MV-4-11 (cell line): ENCODE measurements at regions not wholly inside any gene's neighbourhood (a gene's known extent, or its start where the extent isn't known, plus 50 kb on each side); places are given as distances from the start of the nearest gene placed in this dataset.
"Not testable (repeated sequence)": the region's sequence is repeated elsewhere in the genome, so short reads cannot be mapped to it uniquely, and the experiment has no call there.

Source experiments
- DNase-seq: peaks from one replicate; lab custom pipeline; 2025; lab: John Stamatoyannopoulos, UW

DNA sequence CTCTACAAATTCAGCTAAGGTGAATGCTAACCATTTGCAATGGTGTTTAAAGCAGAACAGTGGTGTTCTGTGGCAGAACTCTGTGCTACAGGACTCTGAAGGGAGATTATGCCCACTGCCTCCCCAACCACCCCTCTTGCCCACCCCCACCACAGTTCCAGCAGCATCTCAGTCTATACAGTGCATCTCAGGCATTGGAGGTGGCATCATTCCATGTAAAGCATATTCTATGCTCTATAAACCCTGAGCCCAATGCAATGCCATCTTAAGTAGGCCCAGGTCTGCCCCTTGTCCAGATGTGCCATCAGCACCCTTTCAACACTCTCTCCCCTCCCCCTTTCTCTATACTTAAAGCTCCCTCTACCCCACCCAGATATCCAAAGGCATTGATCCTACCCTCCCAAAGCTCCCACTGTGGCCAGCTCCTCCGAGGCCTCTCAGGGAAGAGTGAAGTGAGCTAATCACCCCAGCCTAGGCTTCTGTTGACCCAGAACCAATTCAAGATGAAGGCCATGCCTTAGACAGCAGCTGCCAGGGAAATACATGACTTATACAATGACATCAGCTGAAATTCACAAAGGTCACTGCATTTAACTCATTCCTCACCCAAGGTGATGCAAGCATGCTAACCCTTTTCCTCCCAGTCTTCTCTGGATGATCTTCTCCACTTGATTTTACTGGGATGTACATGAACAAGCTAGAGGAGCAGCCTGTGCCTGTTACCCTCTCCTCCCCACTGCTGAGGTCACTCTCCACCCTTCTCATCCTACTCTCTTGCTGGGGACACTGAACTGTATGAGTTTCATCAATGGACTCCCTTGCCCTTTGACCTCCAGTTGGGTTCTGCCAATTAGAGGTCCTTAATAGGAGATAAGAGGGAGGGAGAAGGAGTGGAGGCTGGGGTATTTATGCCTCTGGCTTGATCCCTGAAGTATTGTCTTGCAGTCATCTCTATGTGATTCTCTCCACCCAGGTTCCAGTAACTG lies 353.9 kb downstream of the GOLGA6L6 start:
- not testable (repeated sequence) for DNase-seq

DNA sequence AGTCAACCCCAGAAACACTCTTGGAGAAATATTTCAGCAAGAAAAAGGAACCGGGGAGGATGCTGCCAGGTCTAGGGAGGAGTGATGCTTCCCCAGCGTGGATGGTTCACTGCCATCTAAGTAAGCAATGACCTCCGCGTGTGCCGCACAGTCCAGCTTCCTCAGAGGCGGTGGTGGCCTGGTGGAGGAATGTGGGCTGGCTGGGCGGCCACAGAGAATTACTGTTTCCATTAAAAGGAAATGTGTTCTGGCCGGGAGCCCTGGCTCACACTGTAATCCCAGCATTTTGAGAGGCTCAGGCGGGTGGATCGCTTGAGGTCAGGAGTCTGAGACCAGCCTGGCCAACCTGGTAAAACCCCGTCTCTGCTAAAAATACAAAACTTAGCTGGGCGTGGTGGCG lies 356.7 kb downstream of the GOLGA6L6 start:
- DNase-seq, result not testable (repeated sequence)

DNA sequence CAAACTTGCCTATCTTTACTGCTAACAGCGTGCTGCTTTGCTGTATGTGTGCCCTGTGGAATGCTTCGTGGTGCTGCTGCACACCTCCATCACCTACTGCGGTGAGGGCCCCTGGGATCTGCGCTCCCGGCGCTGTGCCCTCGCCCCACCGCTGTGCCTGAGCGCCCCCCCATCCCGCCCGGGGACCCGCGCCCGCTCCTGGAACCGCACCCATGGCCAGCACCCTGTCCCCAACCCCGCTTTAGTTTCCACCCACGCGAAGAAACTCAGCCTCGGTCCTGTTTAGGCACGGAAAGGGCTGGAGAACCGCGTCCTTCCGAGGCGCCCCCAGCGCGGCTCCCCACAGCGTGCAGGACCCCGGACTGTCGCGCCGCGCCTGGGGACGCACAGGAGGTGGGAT lies 373.4 kb downstream of the GOLGA6L6 start:
- not testable (repeated sequence) for DNase-seq

DNA sequence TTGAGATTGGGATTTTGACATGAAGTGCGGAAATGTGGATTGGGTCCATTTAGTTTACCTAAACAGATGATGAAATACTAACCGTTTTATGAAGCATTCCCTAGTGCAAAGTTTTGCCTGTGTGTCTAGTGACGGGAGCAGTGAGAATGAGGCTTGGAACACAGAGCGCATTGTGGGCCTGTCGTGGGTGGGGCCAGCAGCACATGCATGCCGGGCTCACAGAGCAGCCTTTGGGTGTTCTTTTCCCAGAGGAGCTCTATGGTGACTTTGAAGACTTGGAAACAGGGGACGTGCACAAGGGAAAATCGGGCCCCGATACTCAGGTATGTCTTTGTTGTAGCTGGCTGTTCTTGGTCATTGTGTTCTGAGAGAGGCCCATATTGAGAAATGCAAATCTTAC lies 388.1 kb downstream of the GOLGA6L6 start:
- not testable (repeated sequence) for DNase-seq

DNA sequence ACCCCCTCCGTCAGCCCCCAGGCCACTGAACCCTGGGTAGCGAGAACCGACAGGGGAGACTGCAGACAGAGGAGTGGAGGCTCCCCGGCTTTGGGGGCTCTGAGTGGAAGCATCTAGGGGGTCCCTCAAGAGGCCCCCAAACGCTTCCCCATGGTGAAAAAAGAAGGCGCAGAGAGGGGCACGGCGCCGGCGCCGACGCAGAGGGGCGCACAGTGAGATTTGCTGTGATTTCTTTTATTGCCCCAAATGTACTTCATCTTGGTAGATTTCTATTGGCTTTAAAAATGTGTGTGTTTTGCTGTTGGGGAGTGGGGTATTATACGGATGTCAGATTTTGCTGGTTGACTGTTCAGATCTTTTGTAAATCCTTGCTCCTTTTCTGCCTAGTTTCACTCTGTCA lies 392.9 kb downstream of the GOLGA6L6 start:
- DNase-seq, result not testable (repeated sequence)

DNA sequence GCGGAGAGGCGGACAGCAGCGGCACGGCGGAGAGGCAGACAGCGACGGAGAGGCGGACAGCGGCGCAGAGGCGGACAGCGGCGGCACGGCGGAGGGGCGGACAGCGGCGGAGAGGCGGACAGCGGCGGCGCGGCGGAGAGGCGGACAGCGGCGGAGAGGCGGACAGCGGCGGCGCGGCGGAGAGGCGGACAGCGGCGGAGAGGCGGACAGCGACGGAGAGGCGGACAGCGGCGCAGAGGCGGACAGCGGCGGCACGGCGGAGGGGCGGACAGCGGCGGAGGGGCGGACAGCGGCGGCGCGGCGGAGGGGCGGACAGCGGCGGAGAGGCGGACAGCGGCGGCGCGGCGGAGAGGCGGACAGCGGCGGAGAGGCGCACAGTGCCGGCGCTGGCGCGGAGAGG lies 393.6 kb downstream of the GOLGA6L6 start:
- not testable (repeated sequence) for DNase-seq

DNA sequence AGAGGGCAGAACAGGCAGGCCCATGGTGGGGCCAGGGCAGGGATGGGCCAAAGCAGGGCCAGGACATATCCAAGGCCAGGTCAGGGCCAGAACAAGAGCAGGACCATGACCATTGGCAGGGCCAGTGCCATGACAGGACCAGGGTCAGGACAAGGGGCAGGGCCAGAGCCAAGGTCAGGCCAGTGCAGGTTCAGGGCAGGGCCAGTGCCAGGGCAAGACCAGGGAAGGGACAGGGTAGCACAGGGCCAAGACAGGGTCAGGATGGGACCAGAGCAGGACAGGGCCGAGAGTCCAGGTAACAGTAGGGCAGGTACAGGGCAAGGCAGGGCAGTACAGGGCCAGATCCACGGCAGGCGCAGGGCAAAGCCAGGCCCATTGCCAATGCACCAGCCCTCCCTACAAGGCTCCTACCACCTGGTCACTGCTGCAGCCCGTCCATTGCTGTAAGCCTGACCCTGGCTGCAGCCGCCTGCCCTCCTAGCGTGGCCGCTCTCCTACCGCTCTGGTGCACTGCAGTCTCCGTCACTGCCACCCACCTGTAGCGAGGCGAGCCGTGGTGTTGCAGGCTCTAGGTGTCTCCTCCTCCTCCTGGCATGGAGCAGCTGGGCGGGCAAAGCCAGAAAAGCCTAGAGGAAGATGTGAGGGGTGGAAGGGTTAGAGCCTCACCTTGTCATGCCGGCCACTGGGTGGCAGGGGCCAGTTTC lies 397.1 kb downstream of the GOLGA6L6 start:
- not testable (repeated sequence) for DNase-seq

DNA sequence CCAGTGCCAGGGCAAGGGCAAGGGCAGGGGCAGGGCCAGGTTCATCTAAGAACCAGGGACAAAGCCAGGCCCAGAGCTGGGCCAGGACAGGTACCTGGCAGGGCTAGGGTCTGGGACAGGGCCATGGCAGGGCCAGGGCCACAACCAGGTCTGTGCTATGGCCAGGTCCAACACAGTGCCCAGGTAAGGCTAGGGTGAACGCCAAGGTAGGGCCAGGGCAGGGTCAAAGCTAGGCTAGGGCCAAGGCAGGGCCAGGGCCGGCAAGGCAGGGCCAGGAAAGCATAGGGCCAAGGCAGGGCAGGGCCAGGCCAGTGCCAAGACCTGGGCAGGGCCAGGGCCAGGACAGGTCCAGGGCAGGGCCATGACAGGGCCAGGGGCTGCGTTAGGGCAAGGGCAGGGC lies 398.7 kb downstream of the GOLGA6L6 start:
- DNase-seq, result not testable (repeated sequence)

DNA sequence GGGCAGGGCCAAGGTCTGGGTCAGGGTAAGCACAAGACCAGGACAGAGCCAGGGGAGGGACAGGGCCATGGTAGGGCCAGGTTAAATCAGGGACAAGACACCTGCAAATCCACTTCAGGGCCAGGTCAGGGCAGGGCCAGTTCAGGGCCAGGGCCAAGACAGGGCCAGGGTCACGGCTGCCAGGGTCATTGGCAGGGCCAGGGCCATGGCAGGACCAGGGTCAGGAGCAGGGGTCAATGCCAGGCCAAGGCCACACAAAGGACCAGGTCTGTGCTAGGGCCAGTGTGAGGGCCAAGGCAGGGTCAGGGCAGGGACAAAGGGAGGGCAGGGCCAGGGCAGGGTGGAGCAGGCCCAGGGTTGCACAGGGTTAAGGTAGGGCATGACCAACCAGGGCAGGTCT lies 399.2 kb downstream of the GOLGA6L6 start:
- DNase-seq, result not testable (repeated sequence)

DNA sequence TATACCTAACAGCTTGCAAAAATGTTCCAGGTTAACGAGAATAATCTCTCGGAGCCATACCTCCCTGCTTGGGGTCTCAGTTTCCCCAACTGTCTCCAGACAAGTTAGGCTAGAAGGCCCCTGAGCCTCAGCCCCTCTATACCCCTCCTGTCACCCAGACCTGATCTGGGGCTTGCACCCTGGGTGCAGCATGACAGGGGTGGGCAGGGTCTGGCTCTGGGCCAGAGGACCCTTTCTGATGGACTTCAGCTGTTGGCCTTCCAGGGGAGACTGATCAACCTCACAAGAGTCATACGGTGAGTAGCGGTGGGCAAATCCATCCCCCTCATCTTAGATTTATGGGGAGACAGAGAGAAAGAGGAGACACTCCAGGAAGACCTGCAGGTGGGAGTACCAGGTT lies 416.9 kb downstream of the GOLGA6L6 start:
- not testable (repeated sequence) for DNase-seq

DNA sequence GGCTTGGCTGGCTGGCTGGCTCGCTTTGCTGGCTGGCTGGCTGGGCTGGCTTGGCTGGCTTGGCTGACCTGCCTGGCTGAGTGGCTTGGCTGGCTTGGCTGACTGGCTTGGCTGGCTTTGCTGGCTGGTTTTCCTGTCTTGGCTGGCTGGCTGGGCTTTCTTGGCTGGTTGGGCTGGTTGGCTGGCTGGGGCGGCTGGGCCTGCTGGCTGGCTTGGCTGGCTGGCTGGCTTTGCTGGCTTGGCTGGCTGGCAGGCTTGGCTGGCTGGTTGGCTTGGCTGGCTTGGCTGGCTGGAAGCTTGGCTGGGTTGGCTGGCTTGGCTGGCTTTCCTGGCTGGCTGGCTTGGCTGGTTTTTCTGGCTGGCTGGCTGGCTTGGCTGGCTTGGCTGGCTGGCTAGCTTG lies 435.6 kb downstream of the GOLGA6L6 start:
- DNase-seq, result no peak

DNA sequence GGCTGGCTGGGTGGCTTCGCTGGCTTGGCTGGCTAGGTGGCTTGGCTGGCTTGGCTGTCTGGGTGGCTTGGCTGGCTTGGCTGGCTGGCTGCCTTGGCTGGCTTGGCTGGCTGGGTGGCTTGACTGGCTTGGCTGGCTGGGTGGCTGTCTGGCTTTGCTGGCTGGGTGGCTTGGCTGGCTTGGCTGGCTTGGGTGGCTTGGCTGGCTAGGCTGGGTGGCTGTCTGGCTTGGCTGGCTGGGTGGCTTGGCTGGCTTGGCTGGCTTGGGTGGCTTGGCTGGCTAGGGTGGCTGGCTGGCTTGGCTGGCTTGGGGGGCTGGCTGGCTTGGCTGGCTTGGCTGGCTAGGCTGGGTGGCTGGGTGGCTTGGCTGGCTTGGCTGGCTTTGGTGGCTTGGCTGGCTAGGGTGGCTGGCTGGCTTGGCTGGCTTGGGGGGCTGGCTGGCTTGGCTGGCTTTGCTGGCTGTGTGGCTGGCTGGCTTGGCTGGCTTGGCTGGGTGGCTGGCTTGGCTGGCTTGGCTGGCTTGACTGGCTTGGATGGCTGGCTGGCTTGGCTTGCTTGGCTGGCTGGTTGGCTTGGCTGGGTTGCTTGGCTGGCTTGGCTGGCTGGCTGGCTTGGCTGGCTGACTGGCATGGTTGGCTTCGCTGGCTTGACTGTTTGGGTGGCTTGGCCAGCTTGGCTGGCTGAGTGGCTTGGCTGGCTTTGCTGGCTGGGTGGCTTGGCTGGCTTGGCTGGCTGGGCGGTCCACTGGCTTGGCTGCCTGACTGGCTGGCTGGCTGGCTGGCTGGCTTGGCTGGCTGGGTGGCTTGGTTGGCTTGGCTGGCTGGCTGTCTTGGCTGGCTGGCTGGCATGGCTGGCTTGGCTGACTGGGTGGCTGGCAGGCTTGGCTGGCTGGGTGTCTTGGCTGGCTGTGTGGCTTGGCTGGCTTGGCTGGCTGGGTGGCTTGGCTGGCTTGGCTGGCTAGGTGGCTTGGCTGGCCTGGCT lies 436.3 kb downstream of the GOLGA6L6 start:
- DNase-seq, result not testable (repeated sequence)

DNA sequence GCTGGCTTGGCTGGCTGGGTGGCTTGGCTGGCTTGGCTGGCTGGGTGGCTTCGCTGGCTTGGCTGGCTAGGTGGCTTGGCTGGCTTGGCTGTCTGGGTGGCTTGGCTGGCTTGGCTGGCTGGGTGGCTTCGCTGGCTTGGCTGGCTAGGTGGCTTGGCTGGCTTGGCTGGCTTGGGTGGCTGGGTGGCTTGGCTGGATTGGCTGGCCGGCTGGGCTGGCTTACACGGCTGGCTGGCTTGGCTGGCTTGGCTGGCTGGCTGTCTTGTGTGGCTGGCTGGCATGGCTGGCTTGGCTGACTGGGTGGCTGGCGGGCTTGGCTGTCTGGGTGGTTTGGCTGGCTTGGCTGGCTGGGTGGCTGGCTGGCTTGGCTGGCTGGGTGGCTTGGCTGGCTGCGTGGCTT lies 437.0 kb downstream of the GOLGA6L6 start:
- DNase-seq, result not testable (repeated sequence)

DNA sequence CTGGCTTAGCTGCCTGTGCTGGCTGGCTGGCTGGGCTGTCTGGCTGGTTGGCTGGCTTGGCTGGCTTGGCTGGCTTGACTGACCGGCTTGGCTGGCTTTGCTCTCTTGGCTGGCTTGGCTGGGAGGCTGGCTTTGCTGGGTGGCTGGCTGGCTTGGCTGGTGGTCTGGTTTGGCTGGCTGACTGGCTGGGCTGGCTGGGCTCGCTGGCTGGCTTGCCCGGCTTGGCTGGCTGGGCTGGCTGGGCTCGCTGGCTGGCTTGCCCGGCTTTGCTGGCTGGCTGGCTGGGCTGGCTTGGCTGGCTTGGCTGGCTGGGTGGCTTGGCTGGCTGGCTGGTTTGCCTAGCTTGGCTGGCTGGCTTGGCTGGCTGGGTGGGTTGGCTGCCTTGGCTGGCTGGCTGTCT lies 438.7 kb downstream of the GOLGA6L6 start:
- DNase-seq, result not testable (repeated sequence)

DNA sequence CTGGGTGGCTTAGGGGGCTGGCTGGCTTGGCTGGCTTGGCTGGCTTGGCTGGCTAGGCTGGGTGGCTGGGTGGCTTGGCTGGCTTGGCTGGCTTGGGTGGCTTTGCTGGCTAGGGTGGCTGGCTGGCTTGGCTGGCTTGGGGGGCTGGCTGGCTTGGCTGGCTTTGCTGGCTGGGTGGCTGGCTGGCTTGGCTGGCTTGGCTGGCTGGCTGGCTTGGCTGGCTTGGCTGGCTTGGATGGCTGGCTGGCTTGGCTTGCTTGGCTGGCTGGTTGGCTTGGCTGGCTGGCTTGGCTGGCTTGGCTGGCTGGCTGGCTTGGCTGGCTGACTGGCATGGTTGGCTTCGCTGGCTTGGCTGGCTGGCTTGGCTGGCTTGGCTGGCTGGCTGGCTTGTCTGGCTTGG lies 439.4 kb downstream of the GOLGA6L6 start:
- not testable (repeated sequence) for DNase-seq

DNA sequence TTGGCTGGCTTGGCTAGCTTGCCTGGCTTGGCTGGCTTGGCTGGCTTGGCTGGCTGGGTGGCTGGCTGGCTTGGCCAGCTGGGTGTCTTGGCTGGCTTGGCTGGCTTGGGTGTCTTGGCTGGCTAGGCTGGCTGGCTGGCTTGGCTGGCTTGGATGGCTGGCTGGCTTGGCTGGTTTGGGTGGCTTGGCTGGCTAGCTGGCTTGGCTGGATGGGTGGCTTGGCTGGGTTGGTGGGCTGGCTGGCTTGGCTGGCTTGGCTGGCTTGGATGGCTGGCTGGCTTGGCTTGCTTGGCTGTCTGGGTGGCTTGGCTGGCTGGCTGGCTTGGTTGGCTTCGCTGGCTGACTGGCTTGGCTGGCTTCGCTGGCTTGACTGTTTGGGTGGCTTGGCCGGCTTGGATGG lies 440.3 kb downstream of the GOLGA6L6 start:
- not testable (repeated sequence) for DNase-seq

DNA sequence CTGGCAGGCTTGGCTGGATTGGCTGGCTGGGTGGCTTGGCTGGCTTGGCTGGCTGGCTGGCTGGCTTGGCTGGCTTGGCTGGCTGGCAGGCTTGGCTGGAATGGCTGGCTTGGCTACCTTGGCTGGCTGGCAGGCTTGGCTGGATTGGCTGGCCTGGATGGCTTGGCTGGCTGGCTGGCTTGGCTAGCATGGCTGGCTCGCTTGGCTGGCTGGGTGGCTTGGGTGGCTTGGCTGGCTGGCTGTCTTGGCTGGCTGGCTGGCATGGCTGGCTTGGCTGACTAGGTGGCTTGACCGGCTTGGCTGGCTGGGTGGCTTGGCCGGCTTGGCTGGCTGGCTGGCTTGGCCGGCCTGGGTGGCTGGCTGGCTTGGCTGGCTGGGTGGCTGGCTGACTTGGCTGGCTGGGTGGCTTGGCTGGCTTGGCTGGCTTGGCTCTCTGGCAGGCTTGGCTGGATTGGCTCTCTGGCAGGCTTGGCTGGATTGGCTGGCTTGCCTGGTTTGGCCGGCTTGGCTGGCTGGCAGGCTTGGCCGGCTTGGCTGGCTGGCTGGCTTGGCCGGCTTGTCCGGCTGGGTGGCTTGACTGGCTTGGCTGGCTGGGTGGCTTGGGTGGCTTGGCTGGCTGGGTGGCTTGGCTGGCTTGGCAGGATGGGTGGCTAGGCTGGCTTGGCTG lies 440.9 kb downstream of the GOLGA6L6 start:
- DNase-seq, result not testable (repeated sequence)

DNA sequence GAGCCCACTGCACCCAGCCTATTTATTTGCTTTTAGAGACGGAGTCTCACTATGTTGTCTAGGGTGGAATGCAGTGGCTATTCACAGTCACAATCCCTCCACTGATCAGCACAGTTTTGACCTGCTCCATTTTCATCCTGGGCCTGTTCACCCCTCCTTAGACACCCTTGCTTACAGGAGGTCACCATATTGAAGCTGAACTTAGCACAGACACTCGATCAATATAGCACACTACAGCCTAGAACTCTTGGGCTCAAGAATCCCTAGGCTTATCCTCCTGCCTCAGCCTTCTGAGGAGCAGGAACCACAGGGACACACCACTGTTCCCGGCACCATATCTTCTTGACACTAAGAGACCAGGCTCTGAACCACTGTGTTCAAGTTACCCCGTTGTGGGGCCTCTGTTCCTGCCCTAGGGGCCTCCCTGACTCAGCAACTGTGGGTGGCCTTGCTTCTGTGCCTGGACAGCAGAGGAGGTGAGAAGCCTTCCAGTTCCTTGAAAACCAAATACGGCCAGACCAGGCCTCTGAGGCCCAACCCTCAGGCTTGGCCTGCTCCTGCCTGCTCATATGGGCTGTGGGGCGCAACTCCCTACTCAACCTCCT lies 445.8 kb downstream of the GOLGA6L6 start:
- DNase-seq, result not testable (repeated sequence)

DNA sequence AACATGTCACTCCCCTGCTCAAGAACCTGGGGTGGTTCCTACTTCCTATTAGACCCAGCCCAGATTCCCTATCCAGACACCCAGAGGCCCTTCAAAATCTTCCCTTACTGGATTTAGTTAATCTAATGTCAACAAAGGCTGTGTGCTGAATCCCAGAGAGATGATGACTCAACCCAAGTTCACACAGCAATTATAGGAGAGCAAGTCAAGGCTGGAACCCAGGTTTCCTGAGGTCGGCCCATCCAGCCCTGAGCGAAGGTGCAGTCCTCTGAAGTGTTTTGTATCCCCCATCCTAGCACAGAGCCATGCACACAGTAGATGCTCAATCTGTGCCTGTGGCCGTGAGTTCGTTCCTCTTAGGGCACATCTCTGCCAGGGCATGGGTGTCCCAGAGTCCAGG lies 452.1 kb downstream of the GOLGA6L6 start:
- DNase-seq, result not testable (repeated sequence)

DNA sequence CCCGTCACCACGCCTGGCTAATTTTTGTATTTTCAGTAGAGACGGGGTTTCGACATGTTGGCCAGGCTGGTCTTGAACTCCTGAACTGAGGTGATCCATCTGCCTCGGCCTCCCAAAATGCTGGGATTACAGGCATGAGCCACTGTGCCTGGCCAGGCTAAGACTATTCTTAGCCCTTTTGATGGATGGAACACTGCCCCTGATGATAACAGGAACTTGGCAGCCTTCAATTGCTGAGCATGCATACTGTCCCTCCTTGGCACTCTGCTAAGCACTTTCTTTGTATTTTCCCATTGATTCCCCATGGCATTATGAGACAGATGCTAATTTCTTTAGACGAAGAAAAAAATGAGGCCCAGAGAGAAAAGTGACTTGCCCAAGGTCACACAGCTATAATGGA lies 457.6 kb downstream of the GOLGA6L6 start:
- DNase-seq, result not testable (repeated sequence)

DNA sequence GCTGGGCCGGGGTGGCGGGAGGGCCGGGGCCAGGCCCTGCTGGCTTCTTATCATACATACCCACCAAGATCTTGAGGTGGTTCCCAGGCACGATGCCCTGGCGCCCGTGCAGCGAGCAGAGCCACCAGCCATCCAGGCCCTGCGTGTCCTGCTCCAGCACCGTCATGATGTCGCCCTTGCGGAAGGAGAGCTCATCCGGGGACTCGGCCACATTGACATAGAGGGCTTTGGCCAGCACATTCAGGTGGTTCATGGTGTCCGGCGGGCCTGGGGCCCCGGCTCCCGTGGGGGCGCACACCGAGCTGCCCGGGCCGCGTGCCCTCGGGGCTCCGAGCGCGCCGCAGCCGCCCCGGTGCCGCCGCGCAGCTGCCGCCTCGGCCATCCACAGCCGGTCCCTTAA lies 467.5 kb downstream of the GOLGA6L6 start:
- not testable (repeated sequence) for DNase-seq
